GM12891 (cell line): ENCODE measurements at regions not wholly inside any gene's neighbourhood (a gene's known extent, or its start where the extent isn't known, plus 50 kb on each side); places are given as distances from the start of the nearest gene placed in this dataset.

ENCODE experiments used
- DNase-seq: peaks from one replicate; pipeline ENCODE4 v3.0.0; 2011; ENCODE audit warnings: low spot score; ENCODE audit not compliant: insufficient read length
- FAIRE-seq: peaks from 2 replicates; lab custom pipeline; 2011; peaks lifted over from hg19 to GRCh38; lab: Jason Lieb, UNC
- PAX5 ChIP-seq: IDR thresholded peaks from 2 replicates; pipeline ENCODE4 v1.6.1; 2011; ENCODE audit warnings: low read length, moderate library complexity, mild to moderate bottlenecking; ENCODE audit not compliant: insufficient read depth, severe bottlenecking
- POLR2A ChIP-seq: IDR thresholded peaks from 2 replicates; pipeline ENCODE4 v1.6.1; 2011; ENCODE audit warnings: low read depth, low read length, control low read depth
- POLR2AphosphoS5 ChIP-seq: IDR thresholded peaks from 2 replicates; pipeline ENCODE4 v1.6.1; 2011; ENCODE audit warnings: low read depth, low read length, control low read depth
- POU2F2 ChIP-seq: IDR thresholded peaks from 2 replicates; pipeline ENCODE4 v1.6.1; 2011; ENCODE audit warnings: low read depth, mild to moderate bottlenecking, control low read depth, low read length, moderate library complexity
- SPI1 ChIP-seq: IDR thresholded peaks from 2 replicates; pipeline ENCODE4 v1.6.1; 2011; ENCODE audit warnings: low read depth, low read length, control low read depth
- TAF1 ChIP-seq: IDR thresholded peaks from 2 replicates; pipeline ENCODE4 v1.6.1; 2011; ENCODE audit warnings: low read depth, low read length, control low read depth

- peak; percentile 13 for FAIRE-seq
- TF ChIP-seq TAF1 (no peak), POLR2A (no peak), POLR2AphosphoS5 (no peak), POU2F2 (no peak), PAX5 (no peak), SPI1 (no peak)
- no peak for DNase-seq
These were observed 169.4 kb upstream of the TAB2 start for GRCh38 chr6:149147938-149148718.

- TF ChIP-seq POU2F2 (no peak), SPI1 (no peak), PAX5 (no peak), TAF1 (no peak), POLR2AphosphoS5 (no peak), POLR2A (no peak)
- FAIRE-seq (no peak), DNase-seq (no peak)
These were observed 167.9 kb upstream of the TAB2 start for GRCh38 chr6:149149653-149150052.

GRCh38 chr6:149150301-149150700 lies 167.2 kb upstream of the TAB2 start:
- FAIRE-seq = no peak
- DNase-seq = no peak
- no peak for TF ChIP-seq SPI1
- TF ChIP-seq POLR2A = no peak
- TF ChIP-seq POLR2AphosphoS5 = no peak
- no peak for TF ChIP-seq TAF1
- TF ChIP-seq POU2F2 = no peak
- TF ChIP-seq PAX5 = no peak

GRCh38 chr6:149150801-149151398 lies 166.6 kb upstream of the TAB2 start:
- FAIRE-seq = no peak

GRCh38 chr6:149152521-149152920 lies 165.0 kb upstream of the TAB2 start:
- no peak for FAIRE-seq
- TF ChIP-seq POLR2A (no peak), POU2F2 (no peak), TAF1 (no peak), SPI1 (no peak), PAX5 (no peak), POLR2AphosphoS5 (no peak)
- no peak for DNase-seq

More at GRCh38 chr6:149150801-149151398, 166.6 kb upstream of the TAB2 start:
- TF ChIP-seq POLR2A (no peak), PAX5 (no peak), POU2F2 (no peak), SPI1 (no peak), POLR2AphosphoS5 (no peak), TAF1 (no peak)
- DNase-seq = no peak

- DNase-seq (no peak), FAIRE-seq (no peak)
- TF ChIP-seq POLR2AphosphoS5 (no peak), PAX5 (no peak), SPI1 (no peak), POLR2A (no peak), POU2F2 (no peak), TAF1 (no peak)
These were observed 164.4 kb upstream of the TAB2 start for GRCh38 chr6:149153100-149153499.

GRCh38 chr6:149153693-149154092 lies 163.8 kb upstream of the TAB2 start:
- FAIRE-seq = no peak
- TF ChIP-seq SPI1 = no peak
- no peak for TF ChIP-seq POLR2A
- TF ChIP-seq POLR2AphosphoS5 = no peak
- no peak for TF ChIP-seq TAF1
- no peak for TF ChIP-seq POU2F2
- TF ChIP-seq PAX5 = no peak
- no peak for DNase-seq

GRCh38 chr6:149154261-149154821 lies 163.2 kb upstream of the TAB2 start:
- DNase-seq = no peak
- TF ChIP-seq SPI1 (no peak), TAF1 (no peak), POU2F2 (no peak), POLR2A (no peak), PAX5 (no peak), POLR2AphosphoS5 (no peak)
- no peak for FAIRE-seq

GRCh38 chr6:149157126-149157525 lies 160.4 kb upstream of the TAB2 start:
- TF ChIP-seq SPI1 = no peak
- no peak for TF ChIP-seq POLR2A
- TF ChIP-seq TAF1 = no peak
- TF ChIP-seq POU2F2 = no peak
- TF ChIP-seq PAX5 = no peak
- no peak for TF ChIP-seq POLR2AphosphoS5
- DNase-seq = no peak
- no peak for FAIRE-seq

GRCh38 chr6:149158076-149158475 lies 159.4 kb upstream of the TAB2 start:
- FAIRE-seq = no peak
- TF ChIP-seq POU2F2 (no peak), TAF1 (no peak), SPI1 (no peak), POLR2AphosphoS5 (no peak), POLR2A (no peak), PAX5 (no peak)
- no peak for DNase-seq
